ENCODE measurements at regions not wholly inside any gene's neighbourhood (a gene's known extent, or its start where the extent isn't known, plus 50 kb on each side); places are given as distances from the start of the nearest gene placed in this dataset.
A peak's percentile ranks its signal among the peaks of the same experiment; 100 is the strongest.
"Not testable (repeated sequence)": the region's sequence is repeated elsewhere in the genome, so short reads cannot be mapped to it uniquely, and the experiment has no call there.

DNA sequence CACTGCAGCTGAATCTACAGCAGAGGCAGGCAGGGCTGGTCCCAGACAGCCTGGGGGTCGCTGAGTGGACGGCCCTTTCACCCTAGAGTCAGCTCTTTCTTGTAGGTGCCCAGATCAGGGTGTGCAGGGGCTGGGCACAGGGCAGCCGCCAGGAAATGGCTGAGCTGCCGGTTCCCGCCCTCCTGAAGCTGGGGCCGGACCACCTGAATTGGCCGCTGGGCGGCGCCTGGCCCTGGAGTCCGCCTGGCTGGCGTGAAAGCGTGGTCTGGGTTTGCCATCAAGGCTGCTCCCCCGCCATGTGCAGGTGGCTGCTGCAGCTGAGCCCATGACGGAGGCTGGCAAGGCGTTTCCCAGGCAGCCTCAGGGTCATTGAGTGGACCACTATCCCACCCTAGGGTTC lies 85.7 kb downstream of the POTEM start:
- DNase-seq (ENCODE audit: low read depth in 1 of 2, low spot score in 1 of 2): not testable (repeated sequence)

DNA sequence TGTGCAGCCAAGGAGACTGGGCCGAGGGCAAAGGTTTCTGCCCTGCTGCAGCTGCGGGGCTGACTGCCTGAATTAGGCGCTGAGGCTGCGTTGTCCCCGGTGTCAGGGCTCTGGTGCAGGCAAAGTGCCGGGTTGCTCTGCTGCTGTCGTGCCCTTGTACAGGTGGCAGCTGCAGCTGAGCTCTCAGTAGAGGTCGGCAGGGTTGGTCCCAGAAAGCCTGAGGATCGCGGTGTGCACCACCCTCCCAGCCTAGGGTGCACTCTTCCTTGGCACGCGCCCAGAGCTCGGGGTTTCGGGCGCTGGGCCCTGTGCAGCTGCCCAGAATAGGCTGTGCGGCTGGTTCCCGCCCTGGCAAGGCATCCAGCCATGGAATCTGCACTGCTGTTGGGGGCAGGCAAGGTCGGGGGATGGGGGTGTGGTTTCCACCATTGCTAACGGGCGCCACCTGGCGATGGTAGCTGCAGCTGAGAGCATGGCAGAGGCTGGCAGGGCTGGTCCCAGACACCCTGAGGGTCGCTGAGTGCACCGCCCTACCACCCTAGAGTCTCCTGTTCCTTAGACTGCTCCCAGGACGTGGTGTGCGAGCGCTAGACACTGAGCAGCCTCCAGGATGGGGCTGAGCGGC lies 86.3 kb downstream of the POTEM start:
- not testable (repeated sequence) for DNase-seq (ENCODE audit: low read depth in 1 of 2, low spot score in 1 of 2)

DNA sequence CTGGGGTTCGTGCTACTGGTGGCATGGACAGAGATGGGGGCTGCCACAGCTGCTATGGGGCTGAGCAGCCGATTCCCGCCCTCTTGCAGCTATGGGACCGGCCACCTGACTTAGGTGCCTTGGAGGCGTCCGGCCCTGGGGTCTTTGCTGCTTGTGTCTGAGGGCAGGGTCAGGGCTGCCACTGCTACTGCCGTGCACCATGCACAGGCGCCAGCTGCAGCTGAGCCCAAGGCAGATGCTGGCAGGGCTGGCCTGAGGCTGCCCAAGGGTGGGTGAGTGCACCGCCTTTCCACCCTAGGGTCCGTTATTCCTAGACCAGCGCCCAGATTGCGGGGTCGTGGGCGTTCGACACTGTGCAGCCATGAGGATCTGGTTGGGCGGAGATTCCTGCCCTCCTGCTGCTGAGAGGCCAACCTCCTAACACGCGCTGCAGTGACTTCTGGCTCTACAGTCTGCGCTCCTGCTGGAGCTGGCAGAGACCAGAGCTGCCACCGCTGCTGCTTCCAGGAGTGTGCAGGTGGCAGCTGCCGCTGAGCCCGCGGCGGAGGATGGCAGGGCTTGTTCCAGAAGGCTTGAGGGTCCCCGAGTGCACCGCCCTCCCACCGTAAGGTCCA lies 87.0 kb downstream of the POTEM start:
- DNase-seq (ENCODE audit: low read depth in 1 of 2, low spot score in 1 of 2): not testable (repeated sequence)

DNA sequence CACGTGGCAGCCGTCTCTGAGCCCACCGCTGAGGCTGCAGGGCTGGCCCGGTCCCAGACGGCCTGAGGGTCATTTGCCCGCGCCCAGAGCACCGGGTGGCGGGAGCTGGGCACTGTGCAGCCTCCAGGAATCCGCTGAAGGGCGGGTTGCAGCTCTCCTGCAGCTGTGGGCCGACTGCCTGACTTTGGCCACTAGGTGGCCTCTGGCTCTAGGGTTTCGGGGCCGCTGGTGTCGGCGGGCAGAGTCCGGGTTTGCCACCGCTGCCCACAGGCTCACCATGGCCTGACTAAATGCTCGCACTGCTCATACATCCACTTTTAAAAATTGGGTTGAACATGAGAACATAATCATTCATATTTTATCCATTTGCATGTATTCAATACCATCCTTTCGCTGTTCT lies 87.7 kb downstream of the POTEM start:
- DNase-seq (ENCODE audit: low read depth in 1 of 2, low spot score in 1 of 2): not testable (repeated sequence)

DNA sequence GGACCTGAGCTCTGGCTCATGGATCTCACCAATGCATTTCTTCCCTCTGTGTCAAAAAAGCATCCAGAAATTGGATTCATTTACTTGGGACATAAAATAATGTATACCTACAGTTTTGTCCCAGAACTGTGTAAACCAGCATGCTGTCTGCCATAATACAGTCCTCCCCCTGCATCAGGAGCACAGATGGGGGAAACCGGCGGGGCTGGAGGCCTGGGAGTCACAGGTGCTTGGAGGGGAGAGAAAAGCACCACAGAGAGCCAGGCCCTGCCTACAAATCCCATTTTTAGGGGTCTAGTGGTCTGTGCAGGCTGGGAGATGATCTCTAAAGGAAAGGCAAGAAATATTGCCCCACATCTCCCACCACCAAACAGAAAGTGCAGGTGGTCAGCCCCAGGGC lies 91.8 kb downstream of the POTEM start:
- DNase-seq (ENCODE audit: low read depth in 1 of 2, low spot score in 1 of 2): not testable (repeated sequence)

DNA sequence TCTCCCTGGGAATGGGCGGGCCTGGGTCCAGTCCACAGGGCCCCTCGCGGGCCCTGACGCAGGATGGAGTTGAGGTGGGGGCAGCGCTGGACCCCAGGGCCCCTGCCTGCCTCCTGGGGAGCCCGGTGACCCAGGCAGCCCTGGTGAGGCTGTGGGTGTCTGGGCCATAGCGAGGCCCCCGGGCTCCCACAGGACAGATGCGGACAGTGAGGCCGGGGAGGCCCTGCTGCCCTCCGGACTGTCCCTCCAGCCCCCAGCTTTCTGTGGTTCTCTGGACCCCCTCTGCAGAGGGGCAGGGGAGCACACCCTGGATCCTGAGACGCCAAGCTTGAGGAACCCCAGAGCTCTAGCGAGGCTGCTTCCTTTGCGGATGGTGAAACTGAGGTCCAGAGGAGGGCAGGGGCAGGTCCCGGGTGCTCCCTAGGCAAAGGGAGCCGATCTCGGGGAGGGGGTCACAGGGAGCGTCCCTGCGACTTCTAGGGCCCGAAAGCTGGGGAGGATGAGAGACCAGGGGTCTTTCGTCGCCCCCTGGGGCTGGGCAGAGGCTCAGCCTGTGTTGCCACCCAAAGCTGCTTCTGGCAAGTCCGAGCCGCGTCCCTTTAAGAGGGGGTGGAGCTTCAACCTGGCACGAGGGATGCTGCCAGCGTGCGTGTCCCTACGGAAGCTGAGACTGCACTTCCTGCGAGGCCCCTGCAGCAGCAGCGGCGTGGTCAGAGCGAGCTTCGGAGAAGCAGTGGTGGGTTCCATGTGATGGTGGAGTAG lies 94.6 kb downstream of the POTEM start:
- DNase-seq (ENCODE audit: low read depth in 1 of 2, low spot score in 1 of 2): not testable (repeated sequence)

DNA sequence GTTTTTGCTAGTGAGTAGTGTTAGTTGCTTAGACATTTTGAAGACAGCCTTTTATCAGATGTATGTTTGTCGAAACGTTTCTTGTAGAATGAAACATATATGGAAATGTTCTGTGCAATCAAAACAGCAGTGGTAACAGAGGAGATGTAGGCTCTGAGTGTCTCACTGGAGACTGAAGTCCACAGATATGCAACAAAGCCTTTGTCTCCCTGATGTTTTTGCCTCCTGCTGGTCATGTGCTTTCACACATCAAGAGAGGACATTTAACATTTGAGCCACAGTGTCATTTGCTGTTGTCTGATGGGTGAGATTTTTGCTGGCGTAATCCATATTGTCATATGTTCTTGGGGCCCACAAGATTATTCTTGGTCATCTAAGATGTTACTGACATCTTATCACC lies 101.7 kb downstream of the POTEM start:
- not testable (repeated sequence) for DNase-seq (ENCODE audit: low read depth in 1 of 2, low spot score in 1 of 2)

DNA sequence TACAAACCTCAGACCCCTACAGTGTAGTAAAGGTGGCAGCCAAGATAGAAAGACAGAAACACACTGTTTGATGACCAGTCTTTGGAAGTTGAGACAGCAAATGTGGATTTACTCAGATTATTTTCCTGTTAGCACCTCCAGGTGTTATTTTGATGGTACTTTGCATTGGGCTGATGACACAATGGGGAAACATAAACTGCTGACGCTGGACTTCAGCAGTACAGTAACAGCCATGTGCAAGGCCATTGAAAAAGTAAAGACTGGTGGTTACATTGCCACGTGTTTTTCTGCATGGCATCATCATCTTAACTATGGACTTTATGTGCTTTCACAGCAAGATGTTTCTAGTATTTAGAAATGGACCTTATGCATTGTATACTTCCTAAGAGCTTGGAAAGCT lies 105.3 kb downstream of the POTEM start:
- not testable (repeated sequence) for DNase-seq (ENCODE audit: low read depth in 1 of 2, low spot score in 1 of 2)

DNA sequence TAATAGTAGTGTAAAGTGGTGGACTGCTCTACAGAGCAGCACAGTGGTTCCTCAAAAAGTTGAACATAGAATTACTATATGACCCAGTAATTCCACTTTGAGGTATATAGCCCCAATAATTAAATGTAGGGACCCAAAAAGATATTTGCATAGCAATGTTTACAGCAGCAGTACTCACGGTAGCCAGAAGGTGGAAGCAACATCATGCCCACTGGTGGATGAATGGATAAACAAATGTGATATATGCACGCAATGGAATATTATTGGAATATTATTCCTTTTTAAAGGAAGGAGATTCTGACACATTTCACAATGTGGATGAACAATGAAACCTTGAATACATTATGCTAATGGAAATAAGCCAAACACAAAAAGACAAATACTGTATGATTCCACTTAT lies 121.4 kb downstream of the POTEM start:
- not testable (repeated sequence) for DNase-seq (ENCODE audit: low read depth in 1 of 2, low spot score in 1 of 2)

DNA sequence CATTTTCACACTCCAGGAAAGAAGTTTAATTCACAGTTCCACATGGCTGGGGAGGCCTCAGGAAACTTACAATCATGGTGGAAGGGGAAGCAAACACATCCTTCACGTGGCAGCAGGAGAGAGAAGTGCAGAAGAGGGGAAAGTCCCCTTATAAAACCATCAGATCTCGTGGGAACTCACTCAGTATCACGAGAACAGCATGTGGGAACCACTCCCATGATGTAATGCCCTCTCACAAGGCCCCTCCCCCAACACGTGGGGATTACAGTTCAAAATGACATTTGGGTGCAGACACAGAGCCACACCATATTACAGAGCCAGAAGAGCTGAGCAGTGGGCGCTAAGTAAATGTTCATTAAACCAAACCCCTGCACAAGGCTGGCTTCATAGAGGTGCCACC lies 126.0 kb downstream of the POTEM start:
- DNase-seq (ENCODE audit: low read depth in 1 of 2, low spot score in 1 of 2): not testable (repeated sequence)

DNA sequence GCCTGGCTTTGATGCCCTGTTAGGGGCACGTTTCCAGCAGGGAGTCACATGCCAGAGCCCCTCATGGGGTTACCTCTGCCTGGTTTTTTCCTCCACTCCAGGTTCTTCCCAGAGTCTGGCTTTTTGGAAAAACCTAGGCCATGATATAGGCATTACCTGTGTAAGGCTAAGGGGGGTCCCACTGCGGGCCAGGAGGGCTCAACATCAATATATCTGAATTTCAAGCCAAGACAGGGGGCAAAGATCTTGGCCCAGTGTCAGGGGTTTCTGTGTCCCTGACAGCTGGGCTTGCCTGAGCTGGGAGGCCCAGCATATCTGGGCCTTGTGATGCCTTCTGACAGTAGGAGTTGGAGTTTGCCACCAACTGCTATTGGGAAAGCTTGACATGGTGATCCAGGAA lies 127.5 kb downstream of the POTEM start:
- not testable (repeated sequence) for DNase-seq (ENCODE audit: low read depth in 1 of 2, low spot score in 1 of 2)

DNA sequence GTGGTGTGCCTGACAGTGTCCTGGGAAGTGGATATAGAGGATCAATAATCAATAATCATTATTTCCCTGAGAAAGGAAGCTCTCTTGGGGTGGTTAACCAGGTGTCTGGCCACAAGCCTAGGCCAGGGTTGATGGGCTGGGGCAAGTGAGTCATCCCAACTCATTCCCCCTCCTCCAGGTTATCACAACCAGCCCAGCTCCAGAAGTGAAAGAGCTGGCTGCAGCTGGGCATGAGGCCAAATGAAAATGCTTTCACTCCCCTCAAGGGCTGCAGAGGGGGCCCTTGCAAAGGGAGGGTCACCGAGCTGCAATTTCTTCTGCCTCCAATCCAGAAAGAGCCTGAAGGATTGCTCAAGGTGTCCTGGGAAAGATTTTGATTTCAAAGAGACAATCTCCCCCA lies 127.9 kb downstream of the POTEM start:
- DNase-seq (ENCODE audit: low read depth in 1 of 2, low spot score in 1 of 2): not testable (repeated sequence)

DNA sequence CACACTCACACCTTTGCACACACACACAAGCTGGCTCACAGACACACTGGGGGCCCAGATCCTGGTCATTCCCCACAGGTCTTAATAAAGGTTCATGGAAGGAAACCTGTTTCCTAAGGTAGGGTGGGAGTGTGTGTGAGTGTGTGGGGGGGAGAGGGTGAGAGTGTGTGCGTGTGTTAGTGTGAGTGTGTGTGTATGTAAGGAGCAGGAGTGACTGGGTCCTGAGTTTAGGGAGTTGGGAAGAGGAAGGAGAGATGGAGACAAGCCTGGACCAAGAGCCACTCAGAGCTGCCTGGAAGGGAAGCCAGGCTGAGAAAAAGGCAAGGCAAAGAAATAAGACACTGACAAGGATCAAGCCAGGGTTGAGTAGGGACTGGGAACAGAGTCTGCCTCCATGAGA lies 129.2 kb downstream of the POTEM start:
- DNase-seq (ENCODE audit: low read depth in 1 of 2, low spot score in 1 of 2): not testable (repeated sequence)

DNA sequence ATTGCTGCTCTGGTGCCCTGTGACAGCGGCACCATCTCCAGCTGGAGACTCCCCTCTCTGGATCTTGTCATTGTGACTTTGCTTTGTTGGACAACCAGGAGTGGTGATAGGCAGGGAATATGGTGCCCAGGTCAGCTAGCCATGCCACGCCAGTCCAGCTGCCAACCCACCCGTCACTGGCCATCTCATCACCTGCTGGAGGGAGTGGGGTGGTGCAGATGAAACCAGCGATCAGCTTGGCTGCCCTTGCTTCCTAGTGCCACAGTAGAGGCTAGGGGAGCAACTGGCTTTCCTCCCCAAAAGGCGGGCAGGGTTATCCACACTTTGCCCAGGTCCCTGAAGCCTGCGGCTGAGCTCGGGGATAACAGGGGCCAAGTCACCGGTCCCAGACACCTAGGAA lies 129.6 kb downstream of the POTEM start:
- DNase-seq (ENCODE audit: low read depth in 1 of 2, low spot score in 1 of 2): not testable (repeated sequence)

DNA sequence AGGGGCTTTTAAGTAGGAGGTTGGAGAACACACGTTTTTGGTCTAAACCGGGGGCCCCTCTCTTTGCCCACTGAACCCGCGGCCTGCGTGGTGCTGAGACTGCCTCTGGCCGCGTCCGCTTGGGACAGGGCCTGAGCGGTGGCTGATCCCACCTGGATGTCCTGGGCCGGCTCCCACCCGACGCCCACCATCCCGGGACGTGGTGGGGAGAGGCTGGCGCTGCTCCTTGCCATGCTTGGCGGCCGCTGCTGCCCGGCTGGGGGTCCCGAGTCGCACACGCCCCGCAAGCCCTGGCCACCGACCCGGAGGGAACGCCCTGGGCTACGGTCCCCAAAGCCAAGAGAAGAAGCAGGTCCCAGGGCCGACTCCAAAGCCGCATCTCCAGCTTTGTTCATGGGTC lies 130.1 kb downstream of the POTEM start:
- peak in 1 of 2 donors; percentile 3 for DNase-seq (ENCODE audit: low read depth in 1 of 2, low spot score in 1 of 2)

DNA sequence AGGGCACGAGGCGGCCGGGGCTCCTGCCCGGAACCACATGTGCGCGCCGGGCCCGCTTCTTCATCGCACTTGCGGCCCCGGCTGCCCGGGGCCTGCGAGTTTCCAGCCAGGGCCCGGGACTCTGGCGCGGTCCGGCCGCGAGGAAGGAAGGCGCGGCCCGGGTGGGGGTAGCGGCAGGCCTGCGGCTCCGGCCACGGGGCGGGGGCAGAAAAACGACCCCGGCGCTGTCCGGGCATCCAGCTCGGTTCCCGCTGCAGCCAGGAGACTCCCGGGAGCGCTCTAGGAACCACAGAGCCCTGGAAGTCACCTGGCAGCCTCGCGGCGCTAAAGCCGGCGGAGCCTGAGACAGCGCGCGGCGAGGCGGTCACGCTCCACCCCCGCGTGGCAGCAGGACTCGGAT lies 130.5 kb downstream of the POTEM start:
- DNase-seq (ENCODE audit: low read depth in 1 of 2, low spot score in 1 of 2): peak in 1 of 2 donors; percentile 3

DNA sequence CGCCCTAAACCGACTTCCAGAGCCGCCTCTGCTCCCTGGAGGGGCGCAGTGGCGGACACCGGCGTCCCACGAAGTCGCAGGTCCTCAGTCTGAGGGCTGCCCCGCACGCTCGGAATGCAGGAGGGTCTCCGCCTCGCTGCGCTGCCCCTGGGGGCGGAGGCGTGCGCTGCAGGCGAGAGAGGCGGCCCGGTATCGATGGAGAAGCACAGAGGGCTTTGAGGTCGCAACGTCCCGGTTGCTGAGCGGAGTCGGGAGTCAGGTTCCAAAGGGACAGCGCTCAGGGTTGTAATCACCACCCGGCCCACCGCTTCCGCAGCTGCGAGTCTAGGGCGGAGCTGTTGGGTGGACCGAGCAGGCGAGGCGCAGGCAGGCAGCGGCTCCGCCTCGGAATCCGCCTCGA lies 131.0 kb downstream of the POTEM start:
- DNase-seq (ENCODE audit: low read depth in 1 of 2, low spot score in 1 of 2): not testable (repeated sequence)

DNA sequence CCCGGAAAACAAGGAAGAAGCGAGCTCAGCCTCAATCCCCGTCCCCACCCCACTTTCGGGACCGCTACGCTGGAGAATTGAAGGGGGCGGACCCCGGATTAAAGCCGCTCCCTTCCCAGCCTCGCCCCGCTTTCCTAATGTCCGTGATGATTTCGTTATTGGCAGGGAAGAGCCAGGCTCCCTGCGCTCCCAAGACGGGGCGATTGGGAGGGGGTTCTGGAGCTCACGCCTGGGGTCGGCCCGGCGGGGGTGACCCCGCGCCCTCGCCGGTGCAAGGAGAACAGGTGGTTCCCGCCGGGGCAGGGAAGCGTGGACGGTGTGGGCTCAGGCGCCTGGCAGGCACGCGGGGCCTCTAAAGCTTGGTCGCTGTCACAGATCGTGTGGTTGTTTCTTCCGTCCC lies 131.5 kb downstream of the POTEM start:
- DNase-seq (ENCODE audit: low read depth in 1 of 2, low spot score in 1 of 2): peak in 1 of 2 donors; percentile 4

DNA sequence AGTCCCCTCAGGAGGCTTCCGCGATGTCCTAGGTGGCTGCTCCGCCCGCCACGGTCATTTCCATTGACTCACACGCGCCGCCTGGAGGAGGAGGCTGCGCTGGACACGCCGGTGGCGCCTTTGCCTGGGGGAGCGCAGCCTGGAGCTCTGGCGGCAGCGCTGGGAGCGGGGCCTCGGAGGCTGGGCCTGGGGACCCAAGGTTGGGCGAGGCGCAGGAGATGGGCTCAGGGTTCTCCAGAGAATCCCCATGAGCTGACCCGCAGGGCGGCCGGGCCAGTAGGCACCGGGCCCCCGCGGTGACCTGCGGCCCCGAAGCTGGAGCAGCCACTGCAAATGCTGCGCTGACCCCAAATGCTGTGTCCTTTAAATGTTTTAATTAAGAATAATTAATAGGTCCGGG lies 132.1 kb downstream of the POTEM start:
- not testable (repeated sequence) for DNase-seq (ENCODE audit: low read depth in 1 of 2, low spot score in 1 of 2)

DNA sequence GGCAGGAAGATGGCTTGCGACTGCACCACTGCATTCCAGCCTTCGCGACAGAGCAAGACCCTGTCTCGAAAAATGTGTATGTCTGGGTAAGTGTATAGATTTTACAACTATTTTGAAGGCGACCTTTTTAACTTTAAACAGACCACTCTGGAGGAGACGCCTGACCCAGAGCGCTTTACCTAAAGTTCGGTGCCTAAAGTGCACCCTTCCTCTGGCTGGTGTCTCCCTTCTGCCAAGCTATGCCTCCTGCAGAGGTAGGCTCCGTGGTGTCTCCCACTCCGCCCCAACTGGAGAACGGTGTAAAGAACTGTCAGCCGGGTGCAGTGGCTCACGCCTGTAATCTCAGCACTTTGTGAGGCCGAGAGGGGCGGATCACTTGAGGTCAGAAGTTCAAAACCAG lies 132.7 kb downstream of the POTEM start:
- DNase-seq (ENCODE audit: low read depth in 1 of 2, low spot score in 1 of 2): not testable (repeated sequence)

DNA sequence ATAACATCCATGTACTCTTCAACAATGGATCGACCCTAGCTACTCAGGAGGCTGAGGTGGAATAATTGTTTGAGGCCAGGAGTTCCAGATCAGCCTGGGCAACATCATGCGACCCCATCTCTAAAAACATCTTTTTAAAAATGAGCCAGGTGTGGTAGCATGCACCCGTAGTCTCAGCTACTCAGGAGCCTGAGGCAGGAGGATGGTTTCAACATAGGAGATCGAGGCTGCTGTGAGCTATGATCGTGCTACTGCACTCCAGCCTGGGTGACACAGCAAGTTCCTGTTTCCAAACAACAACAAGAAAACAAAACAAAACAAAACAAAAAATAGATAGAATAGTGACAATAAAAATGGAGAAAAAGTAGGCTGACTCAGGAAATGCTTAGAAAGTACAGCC lies 138.3 kb downstream of the POTEM start:
- not testable (repeated sequence) for DNase-seq (ENCODE audit: low read depth in 1 of 2, low spot score in 1 of 2)

DNA sequence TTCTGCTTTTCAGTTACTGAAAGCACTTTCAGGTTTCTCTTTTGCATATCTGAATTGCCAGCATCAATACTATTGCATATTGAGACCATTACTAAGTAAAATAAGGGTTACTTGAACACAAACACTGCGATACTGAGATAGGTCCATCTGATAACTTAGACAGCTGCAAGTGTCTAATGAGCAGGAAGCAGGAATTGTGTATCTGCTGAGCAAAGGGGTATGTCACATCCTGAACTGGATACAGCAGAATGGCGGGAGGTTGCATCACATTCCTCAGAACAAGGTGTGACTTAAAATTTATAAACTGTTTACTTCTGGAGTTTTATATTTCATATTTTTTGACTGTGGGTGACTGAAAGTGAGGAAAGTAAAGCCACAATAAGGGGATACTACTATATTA lies 142.7 kb downstream of the POTEM start:
- not testable (repeated sequence) for DNase-seq (ENCODE audit: low read depth in 1 of 2, low spot score in 1 of 2)
